MG63 (cell line): ENCODE measurements at regions not wholly inside any gene's neighbourhood (a gene's known extent, or its start where the extent isn't known, plus 50 kb on each side); places are given as distances from the start of the nearest gene placed in this dataset.

Experiments used
- DNase-seq: peaks from one replicate; pipeline ENCODE4 v3.0.0-alpha.2; 2020
- H3K27me3 ChIP-seq: fragments of 250-450 bp; sonication (Bioruptor Pico); 2 replicates; pipeline ENCODE4 v1.5.1; 2020; ENCODE audit warnings: mild to moderate bottlenecking, moderate library complexity
- H3K36me3 ChIP-seq: fragments of 250-450 bp; sonication (Bioruptor Pico); 2 replicates; pipeline ENCODE4 v1.5.1; 2020; ENCODE audit warnings: mild to moderate bottlenecking, moderate library complexity
- H3K4me3 ChIP-seq: fragments of 250-450 bp; sonication (Bioruptor Pico); 2 replicates; pipeline ENCODE4 v1.5.1; 2020; ENCODE audit warnings: mild to moderate bottlenecking, moderate library complexity
- H3K9me3 ChIP-seq: fragments of 250-450 bp; sonication (Bioruptor Pico); 2 replicates; pipeline ENCODE4 v1.5.1; 2020; ENCODE audit warnings: mild to moderate bottlenecking, moderate library complexity

GRCh38 chr9:103625161-103625804 is 468.8 kb upstream of the SMC2 start:
- Histone ChIP-seq H3K36me3 (no peaks in the 10 kb centered on the region), H3K27me3 (no peaks in the 10 kb centered on the region), H3K9me3 (0 out of 2 replicates have a peak, but pooled peaks cover 2% of the 10 kb centered on the region), H3K4me3 (no peak overlapping the region)
- no peak for DNase-seq

- Histone ChIP-seq H3K9me3 (0 out of 2 replicates have a peak, but pooled peaks cover under 1% of the 10 kb centered on the region), H3K36me3 (no peaks in the 10 kb centered on the region), H3K27me3 (no peaks in the 10 kb centered on the region), H3K4me3 (no peak overlapping the region)
- peak; percentile 5 for DNase-seq
These were observed 466.4 kb upstream of the SMC2 start for GRCh38 chr9:103627731-103628130.

- no peaks in the 10 kb centered on the region for H3K36me3 ChIP-seq
- no peak overlapping the region for H3K4me3 ChIP-seq
- H3K27me3 ChIP-seq, result no peaks in the 10 kb centered on the region
- H3K9me3 ChIP-seq, result no peaks in the 10 kb centered on the region
- DNase-seq, result no peak
These were observed 445.0 kb upstream of the SMC2 start for GRCh38 chr9:103649086-103649485.

- Histone ChIP-seq H3K4me3 (no peak overlapping the region), H3K27me3 (no peaks in the 10 kb centered on the region), H3K9me3 (no peaks in the 10 kb centered on the region), H3K36me3 (no peaks in the 10 kb centered on the region)
- DNase-seq, result no peak
These were observed 436.0 kb upstream of the SMC2 start for GRCh38 chr9:103658156-103658555.

GRCh38 chr9:103660830-103661229 is 433.3 kb upstream of the SMC2 start:
- Histone ChIP-seq H3K9me3 (no peaks in the 10 kb centered on the region), H3K36me3 (no peaks in the 10 kb centered on the region), H3K4me3 (no peak overlapping the region), H3K27me3 (no peaks in the 10 kb centered on the region)
- DNase-seq, result no peak

- DNase-seq, result no peak
- Histone ChIP-seq H3K36me3 (no peaks in the 10 kb centered on the region), H3K4me3 (no peak overlapping the region), H3K9me3 (no peaks in the 10 kb centered on the region), H3K27me3 (no peaks in the 10 kb centered on the region)
These were observed 432.4 kb upstream of the SMC2 start for GRCh38 chr9:103661663-103662062.

- no peak for DNase-seq
- no peak overlapping the region for H3K4me3 ChIP-seq
- no peaks in the 10 kb centered on the region for H3K36me3 ChIP-seq
- H3K27me3 ChIP-seq, result no peaks in the 10 kb centered on the region
- H3K9me3 ChIP-seq, result no peaks in the 10 kb centered on the region
These were observed 424.8 kb upstream of the SMC2 start for GRCh38 chr9:103669296-103669695.

GRCh38 chr9:103674271-103674670 is 419.8 kb upstream of the SMC2 start:
- no peaks in the 10 kb centered on the region for H3K9me3 ChIP-seq
- no peaks in the 10 kb centered on the region for H3K36me3 ChIP-seq
- H3K27me3 ChIP-seq, result no peaks in the 10 kb centered on the region
- DNase-seq, result no peak
- H3K4me3 ChIP-seq, result no peak overlapping the region

GRCh38 chr9:103680581-103680980 is 413.5 kb upstream of the SMC2 start:
- Histone ChIP-seq H3K27me3 (no peaks in the 10 kb centered on the region), H3K36me3 (no peaks in the 10 kb centered on the region), H3K9me3 (no peaks in the 10 kb centered on the region), H3K4me3 (no peak overlapping the region)
- DNase-seq, result no peak

GRCh38 chr9:103681435-103681834 is 412.7 kb upstream of the SMC2 start:
- Histone ChIP-seq H3K27me3 (no peaks in the 10 kb centered on the region), H3K36me3 (no peaks in the 10 kb centered on the region), H3K9me3 (no peaks in the 10 kb centered on the region), H3K4me3 (no peak overlapping the region)
- no peak for DNase-seq

GRCh38 chr9:103700195-103700962 is 393.7 kb upstream of the SMC2 start:
- Histone ChIP-seq H3K4me3 (no peak overlapping the region), H3K36me3 (no peaks in the 10 kb centered on the region), H3K27me3 (no peaks in the 10 kb centered on the region), H3K9me3 (no peaks in the 10 kb centered on the region; the same call in 1 of the 2 replicates)
- DNase-seq, result no peak

- Histone ChIP-seq H3K4me3 (no peak overlapping the region), H3K27me3 (no peaks in the 10 kb centered on the region), H3K9me3 (peaks cover 8% of the 10 kb centered on the region), H3K36me3 (no peaks in the 10 kb centered on the region)
- no peak for DNase-seq
These were observed 391.5 kb upstream of the SMC2 start for GRCh38 chr9:103702572-103702971.

GRCh38 chr9:103707181-103707580 is 386.9 kb upstream of the SMC2 start:
- Histone ChIP-seq H3K4me3 (no peak overlapping the region), H3K9me3 (peaks cover 8% of the 10 kb centered on the region), H3K36me3 (no peaks in the 10 kb centered on the region), H3K27me3 (no peaks in the 10 kb centered on the region)
- no peak for DNase-seq

- H3K4me3 ChIP-seq, result no peak overlapping the region
- no peaks in the 10 kb centered on the region for H3K36me3 ChIP-seq
- DNase-seq, result no peak
- peaks cover 8% of the 10 kb centered on the region for H3K9me3 ChIP-seq
- no peaks in the 10 kb centered on the region for H3K27me3 ChIP-seq
These were observed 384.7 kb upstream of the SMC2 start for GRCh38 chr9:103709366-103709765.

- Histone ChIP-seq H3K4me3 (no peak overlapping the region), H3K36me3 (no peaks in the 10 kb centered on the region), H3K27me3 (no peaks in the 10 kb centered on the region), H3K9me3 (no peaks in the 10 kb centered on the region)
- DNase-seq, result peak; percentile 4
These were observed 380.5 kb upstream of the SMC2 start for GRCh38 chr9:103713631-103714030.

GRCh38 chr9:103714992-103715391 is 379.1 kb upstream of the SMC2 start:
- no peak for DNase-seq
- Histone ChIP-seq H3K9me3 (no peaks in the 10 kb centered on the region), H3K4me3 (no peak overlapping the region), H3K36me3 (no peaks in the 10 kb centered on the region), H3K27me3 (no peaks in the 10 kb centered on the region)

GRCh38 chr9:103721056-103721455 is 373.1 kb upstream of the SMC2 start:
- DNase-seq, result no peak
- Histone ChIP-seq H3K27me3 (no peaks in the 10 kb centered on the region), H3K4me3 (no peak overlapping the region), H3K9me3 (no peaks in the 10 kb centered on the region), H3K36me3 (no peaks in the 10 kb centered on the region)

- no peaks in the 10 kb centered on the region for H3K27me3 ChIP-seq
- H3K4me3 ChIP-seq, result no peak overlapping the region
- H3K36me3 ChIP-seq, result no peaks in the 10 kb centered on the region
- H3K9me3 ChIP-seq, result no peaks in the 10 kb centered on the region
- no peak for DNase-seq
These were observed 363.2 kb upstream of the SMC2 start for GRCh38 chr9:103730866-103731265.
